ENCODE measurements at regions not wholly inside any gene's neighbourhood (a gene's known extent, or its start where the extent isn't known, plus 50 kb on each side); places are given as distances from the start of the nearest gene placed in this dataset.

DNA sequence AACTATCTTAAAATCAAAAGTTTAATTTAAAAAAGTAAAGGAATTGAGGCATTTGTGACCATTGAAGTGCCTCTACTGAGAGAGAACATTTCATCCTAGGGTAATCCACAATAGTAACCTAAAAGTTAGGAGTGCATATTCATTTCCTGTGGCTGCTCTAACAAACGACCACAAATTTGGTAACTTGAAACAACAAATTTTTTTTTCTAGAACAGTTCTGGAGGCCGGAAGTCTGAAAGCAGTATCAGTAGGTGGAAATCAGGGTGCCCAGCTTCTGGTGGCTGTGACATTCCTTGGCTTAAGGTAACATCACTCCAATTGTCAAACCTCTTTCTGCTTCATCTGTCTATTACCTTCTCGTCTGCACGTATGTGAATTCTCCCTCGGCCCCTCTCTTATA lies 67.1 kb upstream of the SSBP2 start:
- no peak for DNase-seq (ENCODE audit: extremely low spot score)
- POLR2A ChIA-PET: no interaction called here
- CTCF ChIA-PET: no interaction called here
- TF ChIP-seq ELF4 (IDR thresholded peaks at IDR 0.05) (no peak), LEF1 (IDR thresholded peaks at IDR 0.05; ENCODE audit: borderline replicate concordance) (no peak), ARNT (IDR thresholded peaks at IDR 0.05) (no peak), FOXM1 (IDR thresholded peaks at IDR 0.05; ENCODE audit: borderline replicate concordance) (no peak), FOXA1 (IDR thresholded peaks at IDR 0.05) (no peak), CTBP1 (IDR thresholded peaks at IDR 0.05; ENCODE audit: borderline replicate concordance) (no peak), L3MBTL2 (conservative IDR thresholded peaks at IDR 0.05) (no peak), NFRKB (IDR thresholded peaks at IDR 0.05) (no peak), ZNF384 (IDR thresholded peaks at IDR 0.05) (no peak), BHLHE40 (IDR thresholded peaks at IDR 0.05; ENCODE audit: borderline replicate concordance) (no peak), FOXK2 (IDR thresholded peaks at IDR 0.05) (no peak), TARDBP (IDR thresholded peaks at IDR 0.05) (no peak), SUZ12 (IDR thresholded peaks at IDR 0.05) (no peak)
- TF ChIP-seq, protein P1, sequence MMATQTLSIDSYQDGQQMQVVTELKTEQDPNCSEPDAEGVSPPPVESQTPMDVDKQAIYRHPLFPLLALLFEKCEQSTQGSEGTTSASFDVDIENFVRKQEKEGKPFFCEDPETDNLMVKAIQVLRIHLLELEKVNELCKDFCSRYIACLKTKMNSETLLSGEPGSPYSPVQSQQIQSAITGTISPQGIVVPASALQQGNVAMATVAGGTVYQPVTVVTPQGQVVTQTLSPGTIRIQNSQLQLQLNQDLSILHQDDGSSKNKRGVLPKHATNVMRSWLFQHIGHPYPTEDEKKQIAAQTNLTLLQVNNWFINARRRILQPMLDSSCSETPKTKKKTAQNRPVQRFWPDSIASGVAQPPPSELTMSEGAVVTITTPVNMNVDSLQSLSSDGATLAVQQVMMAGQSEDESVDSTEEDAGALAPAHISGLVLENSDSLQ (IDR thresholded peaks at IDR 0.05): no peak

DNA sequence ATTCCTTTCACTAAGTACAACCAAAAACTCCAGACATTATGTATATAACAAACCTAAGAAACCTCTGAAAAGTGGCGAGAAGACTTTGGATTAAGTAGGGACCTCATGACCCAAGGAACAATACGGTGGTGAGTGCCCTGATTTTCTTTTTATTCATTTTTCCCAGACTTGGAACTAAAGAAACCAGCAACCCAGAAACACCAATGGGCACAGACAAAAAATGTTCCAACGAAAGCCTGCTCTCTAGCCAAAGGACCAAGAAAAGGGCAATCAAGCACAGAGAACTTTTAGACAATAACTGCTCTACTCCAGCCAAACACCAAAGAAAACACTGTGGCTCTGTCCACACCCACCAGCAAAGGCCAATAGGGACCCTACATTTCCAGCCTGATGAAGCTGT lies 66.2 kb upstream of the SSBP2 start:
- TF ChIP-seq ZNF384 (IDR thresholded peaks at IDR 0.05) (no peak), L3MBTL2 (conservative IDR thresholded peaks at IDR 0.05) (no peak), FOXA1 (IDR thresholded peaks at IDR 0.05) (no peak), ARNT (IDR thresholded peaks at IDR 0.05) (no peak), TARDBP (IDR thresholded peaks at IDR 0.05) (no peak), NFRKB (IDR thresholded peaks at IDR 0.05) (no peak)
- TF ChIP-seq, protein P1 (IDR thresholded peaks at IDR 0.05): no peak
- DNase-seq (ENCODE audit: extremely low spot score): no peak
- POLR2A ChIA-PET: no interaction called here
- CTCF ChIA-PET: no interaction called here

DNA sequence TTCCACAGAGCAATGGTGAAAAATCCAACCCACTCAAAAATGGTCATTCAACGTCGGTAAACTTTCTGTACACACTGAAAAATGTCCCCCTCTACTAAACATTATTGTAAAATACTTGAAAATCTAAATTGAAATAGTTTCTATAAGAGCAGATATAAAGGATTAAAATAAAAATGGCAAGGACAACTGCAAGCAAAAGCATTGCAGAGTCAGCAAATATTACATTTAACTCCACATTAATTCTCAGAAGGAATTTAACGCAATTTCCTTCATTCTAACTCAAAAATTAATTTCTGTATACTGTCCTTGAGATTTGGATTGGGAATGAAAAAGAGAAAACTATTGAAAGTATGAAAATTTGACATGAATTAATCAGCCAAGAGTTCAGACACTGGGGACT lies 64.4 kb upstream of the SSBP2 start:
- ChIA-PET POLR2A (no interaction called here), CTCF (no interaction called here)
- no peak for TF ChIP-seq FOXM1 (IDR thresholded peaks at IDR 0.05; ENCODE audit: borderline replicate concordance)
- no peak for TF ChIP-seq ELF4 (IDR thresholded peaks at IDR 0.05)
- no peak for TF ChIP-seq TARDBP (IDR thresholded peaks at IDR 0.05)
- no peak for TF ChIP-seq NFRKB (IDR thresholded peaks at IDR 0.05)
- no peak for TF ChIP-seq SUZ12 (IDR thresholded peaks at IDR 0.05)
- TF ChIP-seq, protein P1 (IDR thresholded peaks at IDR 0.05): no peak
- TF ChIP-seq LEF1 (IDR thresholded peaks at IDR 0.05; ENCODE audit: borderline replicate concordance): no peak
- TF ChIP-seq CTBP1 (IDR thresholded peaks at IDR 0.05; ENCODE audit: borderline replicate concordance): no peak
- no peak for TF ChIP-seq HDGF (IDR thresholded peaks at IDR 0.05; ENCODE audit: borderline replicate concordance)
- no peak for TF ChIP-seq L3MBTL2 (conservative IDR thresholded peaks at IDR 0.05)
- DNase-seq (ENCODE audit: extremely low spot score): no peak

- CTCF ChIA-PET: no interaction called here
- DNase-seq (ENCODE audit: extremely low spot score): no peak
- POLR2A ChIA-PET: no interaction called here
- TF ChIP-seq FOXM1 (IDR thresholded peaks at IDR 0.05; ENCODE audit: borderline replicate concordance) (no peak), BHLHE40 (IDR thresholded peaks at IDR 0.05; ENCODE audit: borderline replicate concordance) (no peak)
Measured at GRCh38 chr5:81808106-81808505, 57.2 kb upstream of the SSBP2 start.

DNA sequence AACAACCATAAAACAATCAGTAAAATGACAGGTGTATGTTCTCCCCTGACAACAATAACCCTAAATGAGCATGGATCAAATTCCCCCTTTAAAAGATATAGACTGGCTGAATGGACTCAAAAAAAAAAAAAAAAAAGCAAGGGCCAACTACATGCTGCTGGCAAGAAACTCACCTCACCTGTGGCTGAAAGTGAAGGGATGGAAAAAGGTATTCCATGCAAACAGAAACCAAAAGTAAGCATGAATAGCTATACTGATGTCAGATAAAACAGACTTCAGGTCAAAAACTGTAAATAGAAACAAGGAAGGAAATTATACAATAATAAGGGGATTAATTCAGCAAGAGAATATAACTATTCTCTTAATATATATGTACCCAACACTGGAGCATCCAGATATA lies 54.2 kb upstream of the SSBP2 start:
- CTCF ChIA-PET: no interaction called here
- DNase-seq (ENCODE audit: extremely low spot score): no peak
- TF ChIP-seq L3MBTL2 (conservative IDR thresholded peaks at IDR 0.05): no peak
- TF ChIP-seq, protein P1 (IDR thresholded peaks at IDR 0.05): no peak
- no peak for TF ChIP-seq ARNT (IDR thresholded peaks at IDR 0.05)
- TF ChIP-seq FOXM1 (IDR thresholded peaks at IDR 0.05; ENCODE audit: borderline replicate concordance): no peak
- no peak for TF ChIP-seq FOXK2 (IDR thresholded peaks at IDR 0.05)
- no peak for TF ChIP-seq LEF1 (IDR thresholded peaks at IDR 0.05; ENCODE audit: borderline replicate concordance)
- POLR2A ChIA-PET: no interaction called here

DNA sequence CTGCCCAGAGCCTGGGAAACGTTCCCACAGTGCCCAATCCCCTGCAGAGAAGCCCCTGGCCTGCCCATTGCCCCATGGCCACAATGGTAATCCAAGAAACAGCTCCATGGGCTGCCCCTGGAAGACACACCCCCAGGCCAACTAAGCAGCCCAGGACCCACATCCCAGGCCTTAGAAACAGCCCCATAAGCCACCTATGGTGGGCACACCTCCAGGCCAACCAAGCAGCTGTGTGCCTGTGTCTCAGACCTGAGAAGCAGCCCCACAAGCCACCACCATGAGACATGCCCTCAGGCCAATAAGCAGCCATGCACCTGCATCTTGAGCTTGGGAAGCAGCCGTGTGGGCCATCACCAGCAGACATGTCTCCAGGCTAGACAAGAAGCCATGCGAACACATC lies 52.9 kb upstream of the SSBP2 start:
- TF ChIP-seq, protein P1 (IDR thresholded peaks at IDR 0.05): no peak
- TF ChIP-seq FOXM1 (IDR thresholded peaks at IDR 0.05; ENCODE audit: borderline replicate concordance) (no peak), FOXK2 (IDR thresholded peaks at IDR 0.05) (no peak), FOXA1 (IDR thresholded peaks at IDR 0.05) (no peak)
- CTCF ChIA-PET: no interaction called here
- POLR2A ChIA-PET: no interaction called here
- no peak for DNase-seq (ENCODE audit: extremely low spot score)

DNA sequence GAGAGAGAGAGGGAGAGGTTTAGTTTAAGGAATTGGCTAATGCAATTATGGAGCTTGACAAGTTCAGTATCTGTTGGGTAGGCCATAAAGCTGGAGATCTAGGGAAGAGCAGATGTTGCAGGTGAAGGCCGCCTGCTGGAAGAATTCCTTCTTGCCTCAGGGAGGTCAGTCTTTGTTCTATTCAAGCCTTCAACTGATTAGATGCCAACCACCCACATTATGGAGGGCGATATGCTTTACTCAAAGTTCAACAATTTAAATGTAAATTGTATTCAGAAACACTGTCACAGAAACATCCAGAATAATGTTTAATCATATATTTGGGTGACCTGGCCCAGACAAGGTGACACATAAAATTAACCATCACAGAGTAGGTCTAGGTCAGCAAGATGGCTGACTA lies 51.7 kb upstream of the SSBP2 start:
- no peak for TF ChIP-seq NFRKB (IDR thresholded peaks at IDR 0.05)
- TF ChIP-seq LEF1 (IDR thresholded peaks at IDR 0.05; ENCODE audit: borderline replicate concordance): no peak
- TF ChIP-seq BHLHE40 (IDR thresholded peaks at IDR 0.05; ENCODE audit: borderline replicate concordance): no peak
- ChIA-PET CTCF (no interaction called here), POLR2A (no interaction called here)
- DNase-seq (ENCODE audit: extremely low spot score): no peak
